ENCODE measurements at regions not wholly inside any gene's neighbourhood (a gene's known extent, or its start where the extent isn't known, plus 50 kb on each side); places are given as distances from the start of the nearest gene placed in this dataset.

GRCh38 chr14:62304257-62304656 lies 542.0 kb downstream of the SNAPC1 start:
- no peak for DNase-seq

- no peak for DNase-seq
Measured at GRCh38 chr14:62307844-62308243, 545.6 kb downstream of the SNAPC1 start.

- no peak for DNase-seq
Measured at GRCh38 chr14:62308316-62308715, 546.1 kb downstream of the SNAPC1 start.

- no peak for DNase-seq
Measured at GRCh38 chr14:62308891-62309290, 546.7 kb downstream of the SNAPC1 start.

- no peak for DNase-seq
Measured at GRCh38 chr14:62313212-62313611, 551.0 kb downstream of the SNAPC1 start.

GRCh38 chr14:62314221-62314620 lies 552.0 kb downstream of the SNAPC1 start:
- DNase-seq = no peak

- no peak for DNase-seq
Measured at GRCh38 chr14:62314871-62315270, 552.7 kb downstream of the SNAPC1 start.

- no peak for DNase-seq
Measured at GRCh38 chr14:62315631-62316030, 553.4 kb downstream of the SNAPC1 start.

GRCh38 chr14:62322216-62322615 lies 560.0 kb downstream of the SNAPC1 start:
- DNase-seq = no peak

GRCh38 chr14:62329427-62329826 lies 567.2 kb downstream of the SNAPC1 start:
- DNase-seq = no peak

GRCh38 chr14:62347562-62348011 lies 585.4 kb downstream of the SNAPC1 start:
- DNase-seq = no peak

- DNase-seq = no peak
Measured at GRCh38 chr14:62357362-62357761, 595.1 kb downstream of the SNAPC1 start.

GRCh38 chr14:62364161-62364560 lies 601.9 kb downstream of the SNAPC1 start:
- DNase-seq = no peak

- DNase-seq = no peak
Measured at GRCh38 chr14:62364800-62365280, 602.6 kb downstream of the SNAPC1 start.

GRCh38 chr14:62369919-62370560 lies 607.8 kb downstream of the SNAPC1 start:
- DNase-seq = no peak

GRCh38 chr14:62373944-62374343 lies 611.7 kb downstream of the SNAPC1 start:
- DNase-seq = no peak

- no peak for DNase-seq
Measured at GRCh38 chr14:62378057-62378456, 615.8 kb downstream of the SNAPC1 start.

GRCh38 chr14:62381311-62382070 lies 619.3 kb downstream of the SNAPC1 start:
- DNase-seq = no peak

GRCh38 chr14:62409169-62409568 lies 636.1 kb downstream of the KCNH5 start:
- no peak for DNase-seq

GRCh38 chr14:62409626-62410300 lies 635.5 kb downstream of the KCNH5 start:
- DNase-seq = no peak

- DNase-seq = no peak
Measured at GRCh38 chr14:62420847-62421246, 624.4 kb downstream of the KCNH5 start.

- DNase-seq = no peak
Measured at GRCh38 chr14:62428429-62429203, 616.6 kb downstream of the KCNH5 start.

- no peak for DNase-seq
Measured at GRCh38 chr14:62429683-62430082, 615.6 kb downstream of the KCNH5 start.
